ENCODE measurements at regions not wholly inside any gene's neighbourhood (a gene's known extent, or its start where the extent isn't known, plus 50 kb on each side); places are given as distances from the start of the nearest gene placed in this dataset.
A peak's percentile ranks its signal among the peaks of the same experiment; 100 is the strongest.

DNA sequence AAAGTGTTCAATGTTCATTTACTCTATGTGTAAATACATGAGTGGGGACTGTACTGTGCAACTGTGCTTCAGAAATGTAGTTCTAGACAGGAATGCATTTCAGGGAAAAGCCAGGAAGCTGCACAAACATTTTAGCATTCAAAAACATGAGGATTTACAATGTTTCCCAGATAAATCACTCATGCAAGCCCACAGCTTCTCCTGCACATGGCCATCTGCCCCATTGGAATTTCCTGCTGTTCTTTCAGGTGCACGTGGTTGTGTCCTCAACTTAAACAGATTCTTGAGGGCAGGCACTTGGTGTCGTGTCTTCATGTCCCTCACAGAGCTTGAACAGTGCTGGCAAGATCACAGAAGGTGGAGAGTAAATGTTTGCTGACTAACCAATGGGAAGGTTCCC, 101.5 kb downstream of the UNC5CL start:
- DNase-seq = no peak

DNA sequence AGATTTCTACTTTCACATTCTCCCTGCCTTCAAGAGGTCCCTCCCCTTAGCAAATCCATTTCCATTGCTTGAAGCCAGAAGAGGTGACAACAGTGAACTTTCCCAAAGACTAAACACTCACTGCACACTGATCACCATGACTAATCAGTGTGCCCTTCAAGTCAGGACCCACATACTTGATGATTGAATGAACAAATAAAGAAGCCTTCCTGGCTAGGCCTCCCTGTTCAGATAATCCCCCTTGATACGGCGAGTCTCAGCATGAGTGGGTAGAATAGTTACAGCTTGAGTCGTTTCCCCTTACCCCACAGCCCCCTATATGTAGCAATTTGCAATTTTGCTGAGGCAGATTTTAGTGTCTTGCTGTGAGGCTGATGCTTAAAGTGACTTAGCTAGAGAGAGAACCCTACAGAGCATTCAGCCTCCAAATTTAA, 102.2 kb downstream of the UNC5CL start:
- DNase-seq = no peak

DNA sequence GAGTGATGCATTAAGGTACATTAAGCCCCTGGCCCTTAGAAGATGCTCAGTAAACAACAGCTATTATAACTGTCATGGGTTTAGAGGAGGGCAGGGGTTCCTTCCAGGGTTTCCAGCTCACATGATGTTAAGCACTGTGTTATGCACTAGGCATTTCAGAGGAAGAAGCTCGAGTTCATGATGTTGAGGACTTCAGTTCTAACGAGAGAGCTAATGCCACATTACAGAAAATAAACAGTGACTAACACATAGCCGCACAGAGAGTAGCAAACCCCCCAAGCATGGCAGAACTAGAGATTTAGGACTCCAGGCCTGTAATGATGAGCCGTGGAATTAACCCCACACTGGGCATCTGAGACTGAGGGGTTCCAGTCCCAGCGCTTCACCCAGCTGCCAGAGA, 105.2 kb downstream of the UNC5CL start:
- DNase-seq = no peak

DNA sequence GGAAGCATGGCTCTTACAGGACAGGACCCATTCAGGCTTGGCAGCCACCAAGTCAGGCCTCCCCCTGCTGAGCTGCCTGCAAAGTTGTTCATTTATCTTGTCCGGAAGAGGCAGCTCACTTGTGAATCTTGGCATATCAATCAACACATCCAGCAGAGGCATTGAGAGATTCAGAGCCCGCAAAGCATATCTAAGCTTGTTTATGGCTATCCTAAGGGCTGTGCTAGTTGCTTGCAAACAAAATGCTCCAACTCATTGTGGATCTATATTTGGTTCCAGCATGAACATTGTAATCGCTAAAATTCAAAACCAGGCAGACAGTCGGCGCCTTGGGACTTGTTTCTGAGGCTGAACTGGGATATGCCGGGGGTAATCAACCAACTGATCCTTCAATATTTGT, 106.1 kb downstream of the UNC5CL start:
- no peak for DNase-seq

- DNase-seq = no peak
Measured at GRCh38 chr6:40932366-40932765, 106.7 kb downstream of the UNC5CL start.

DNA sequence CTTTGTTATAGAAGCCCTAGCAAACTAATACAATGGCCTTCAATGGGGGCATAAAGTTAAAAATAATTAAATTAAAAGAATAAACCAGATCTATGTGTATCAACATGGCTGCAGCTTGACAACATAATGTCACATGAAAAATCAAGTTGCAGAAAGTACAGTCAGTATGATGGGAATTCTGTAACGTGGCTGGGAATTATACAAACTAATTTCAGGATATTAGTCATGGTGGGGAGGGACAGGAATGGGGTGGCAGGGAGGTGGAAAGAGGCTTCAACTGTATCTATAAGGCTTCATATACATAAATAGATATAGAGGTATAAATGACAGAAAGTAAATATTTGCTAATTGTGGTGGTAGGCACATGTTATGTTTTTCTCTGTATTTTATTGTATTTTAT, 107.1 kb downstream of the UNC5CL start:
- DNase-seq = no peak

DNA sequence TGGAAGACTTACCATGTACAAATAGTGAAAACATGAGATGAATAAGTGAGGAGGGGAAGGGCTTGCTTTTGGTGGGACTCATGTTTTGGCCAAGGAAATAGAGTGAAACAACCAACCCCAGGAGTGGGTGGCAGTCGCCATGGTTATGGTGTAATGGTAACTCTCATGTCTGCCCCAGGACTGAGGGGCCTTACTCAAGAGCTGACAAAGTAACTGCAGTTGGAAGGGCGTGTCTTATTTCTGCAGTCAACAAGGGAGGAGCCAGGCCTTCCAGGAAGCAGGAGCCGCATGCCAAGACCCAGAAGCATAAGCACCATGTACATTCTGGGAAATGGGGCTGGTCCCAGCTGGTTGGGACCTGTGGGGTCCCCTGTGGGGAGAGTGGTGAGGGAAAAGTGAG, 108.5 kb downstream of the UNC5CL start:
- DNase-seq = peak; percentile 60

DNA sequence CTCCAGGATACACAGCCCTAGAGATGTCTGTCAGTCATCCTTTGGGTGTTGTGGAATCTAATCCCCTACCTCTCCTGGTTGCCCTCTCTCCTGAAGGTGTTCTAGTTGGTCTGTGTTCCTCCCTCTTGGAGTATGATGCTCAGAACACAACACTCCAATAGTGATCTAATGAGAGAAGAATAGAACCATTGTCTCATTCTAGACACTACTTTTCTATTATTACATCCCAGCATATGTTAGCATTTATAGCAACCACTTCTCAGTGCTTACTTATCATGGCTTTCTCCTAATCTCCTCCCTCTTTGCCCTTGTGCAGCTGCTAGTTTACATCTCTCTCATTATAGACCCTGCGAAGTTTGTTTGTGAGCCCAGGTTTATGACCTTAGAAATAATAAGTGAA, 109.0 kb downstream of the UNC5CL start:
- DNase-seq = no peak

GRCh38 chr6:40929176-40929575, 109.8 kb downstream of the UNC5CL start:
- DNase-seq = no peak

GRCh38 chr6:40928763-40929162, 110.3 kb downstream of the UNC5CL start:
- DNase-seq = no peak

- DNase-seq = no peak
Measured at GRCh38 chr6:40928307-40928706, 110.7 kb downstream of the UNC5CL start.

DNA sequence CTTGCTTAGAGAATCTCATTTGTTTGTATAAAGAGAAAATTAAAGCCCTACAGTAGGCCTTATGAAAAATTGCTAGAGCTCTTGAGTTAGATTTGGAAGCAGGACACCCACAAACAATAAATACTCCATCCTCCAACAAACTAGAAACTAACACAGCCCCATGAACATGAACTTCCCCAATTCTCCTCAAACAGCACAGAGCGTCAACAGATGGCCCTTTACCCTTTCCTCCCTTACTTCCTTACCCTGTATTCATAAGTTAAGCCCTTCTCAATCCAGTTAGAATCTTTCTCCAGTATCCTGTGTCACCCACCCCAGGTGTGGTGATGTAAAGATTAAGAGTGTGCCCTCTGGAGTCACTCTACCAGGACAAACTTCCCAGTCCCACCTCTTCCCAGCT, 113.7 kb downstream of the UNC5CL start:
- DNase-seq = no peak

DNA sequence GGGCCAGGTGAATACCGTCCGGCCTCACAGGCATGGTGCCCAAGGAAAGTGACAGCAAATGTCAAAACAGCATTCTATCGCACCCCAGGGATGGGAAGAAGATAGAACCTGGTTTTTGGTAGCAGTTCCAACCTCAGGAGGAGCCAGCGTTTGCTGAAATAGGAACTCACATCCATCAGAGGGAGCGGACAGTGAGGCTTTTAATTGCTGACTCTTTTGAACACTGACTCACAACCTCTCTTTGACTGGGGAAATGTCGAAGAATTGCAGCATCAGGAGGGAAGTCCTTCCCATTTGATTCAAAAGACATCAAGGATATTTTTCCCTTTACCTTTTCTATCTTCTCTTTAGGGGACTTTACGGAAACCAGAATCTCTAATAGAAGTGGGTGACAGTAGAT, 114.2 kb downstream of the UNC5CL start:
- no peak for DNase-seq

- no peak for DNase-seq
Measured at GRCh38 chr6:40923880-40924279, 115.1 kb downstream of the UNC5CL start.

DNA sequence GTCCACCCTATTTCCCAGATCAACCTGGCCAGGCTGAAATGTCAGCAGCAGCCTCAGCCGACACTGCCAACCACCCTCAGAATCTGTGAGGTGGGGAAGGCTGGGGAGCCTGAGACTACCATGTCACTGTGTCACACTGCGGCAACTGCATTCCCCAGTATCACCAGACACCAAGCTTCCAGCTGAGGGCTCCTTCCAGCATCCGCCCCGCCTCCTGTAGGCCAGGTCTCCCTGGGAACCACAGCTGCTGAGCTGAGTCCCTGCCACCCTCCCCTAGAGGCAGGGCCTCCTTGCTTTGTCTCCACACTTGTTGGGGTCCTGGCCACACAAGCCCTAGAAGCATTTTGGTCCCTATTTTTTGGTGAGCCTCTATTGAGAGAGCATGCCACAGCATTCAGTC, 115.7 kb downstream of the UNC5CL start:
- no peak for DNase-seq

- no peak for DNase-seq
Measured at GRCh38 chr6:40922281-40922680, 116.7 kb downstream of the UNC5CL start.

DNA sequence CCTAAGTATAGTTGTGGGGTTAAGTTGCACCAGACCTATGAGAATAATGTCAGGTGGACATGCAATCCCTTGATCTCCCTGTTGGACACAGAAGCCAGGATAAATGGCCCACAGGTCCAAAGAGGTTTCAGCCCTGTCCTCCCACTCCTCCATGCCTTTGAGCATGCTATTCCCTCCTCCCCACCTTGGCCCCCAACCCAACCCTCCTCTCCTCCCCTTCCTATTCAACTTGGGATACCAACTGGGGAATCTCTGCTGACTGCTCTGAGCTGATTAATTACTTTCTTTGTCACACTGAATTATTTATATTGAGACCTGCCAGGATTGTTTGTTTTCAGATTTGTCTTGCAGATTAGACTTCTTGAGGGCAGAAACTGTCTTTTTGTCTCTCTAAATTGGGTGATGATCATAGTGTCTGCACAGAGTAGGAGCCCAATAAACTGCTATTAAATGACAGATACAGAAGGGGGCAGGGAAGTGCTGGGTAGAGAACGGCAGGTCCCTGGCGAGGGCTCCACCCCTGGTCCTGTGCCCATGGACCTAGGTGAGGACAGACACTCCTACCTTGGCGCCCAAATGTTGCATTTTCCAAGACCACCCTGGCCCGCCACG, 120.9 kb downstream of the UNC5CL start:
- DNase-seq = no peak

DNA sequence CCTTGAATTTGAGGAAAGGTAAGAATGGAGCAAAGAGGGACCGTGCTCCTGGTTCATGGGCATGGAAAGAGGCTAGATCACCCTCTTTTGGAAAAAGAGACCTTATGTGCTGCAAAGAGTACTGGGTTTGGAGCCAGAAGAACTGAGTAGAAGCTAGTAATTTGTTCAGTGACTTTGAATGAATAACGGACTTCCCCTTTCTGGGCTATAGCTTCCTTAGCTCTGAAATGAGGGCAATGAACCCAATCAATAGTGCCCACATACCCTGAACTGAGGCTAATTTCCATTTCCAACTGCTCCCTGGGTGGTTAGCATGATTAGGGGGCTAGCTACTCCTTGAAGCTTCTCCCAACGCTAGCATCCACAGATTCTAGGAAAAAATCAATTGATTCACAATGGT, 121.4 kb downstream of the UNC5CL start:
- no peak for DNase-seq

DNA sequence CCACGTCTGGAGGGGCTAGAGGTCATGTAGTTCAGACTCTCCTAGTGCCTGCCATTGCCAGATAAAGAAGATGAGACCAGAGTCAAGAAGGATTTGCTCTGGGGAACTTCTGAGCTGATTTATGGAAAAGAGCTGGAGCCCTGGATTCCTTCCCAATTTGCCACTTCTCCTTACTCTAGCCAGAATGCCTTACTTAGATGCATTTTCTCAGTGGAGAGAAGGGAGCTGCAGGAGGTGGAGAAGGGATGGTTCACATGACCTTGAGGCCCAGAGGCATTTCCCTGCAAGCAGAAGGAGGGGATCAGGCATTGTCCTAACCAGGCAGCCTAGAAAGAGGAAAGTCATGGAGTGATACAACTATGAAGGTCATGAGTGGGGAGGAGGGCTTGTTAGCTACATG, 122.2 kb downstream of the UNC5CL start:
- DNase-seq = no peak

DNA sequence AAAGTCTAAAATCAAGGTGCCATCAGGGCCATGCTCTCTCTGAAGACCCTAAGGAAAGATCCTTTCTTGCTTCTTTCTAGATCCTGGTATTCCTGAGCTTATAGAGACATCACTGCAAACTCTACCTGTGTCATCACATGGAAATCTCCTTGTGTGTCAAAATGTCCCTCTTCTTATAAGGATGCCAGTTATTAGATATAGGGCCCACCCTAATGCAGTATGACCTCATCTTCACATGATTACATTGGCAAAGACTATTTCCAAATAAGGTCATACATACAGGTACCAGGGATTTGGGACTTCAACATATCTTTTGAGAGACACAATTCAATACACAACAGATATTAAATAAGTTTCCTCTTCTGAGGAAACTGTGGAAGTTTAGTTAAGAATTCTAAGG, 123.9 kb downstream of the UNC5CL start:
- DNase-seq = no peak

DNA sequence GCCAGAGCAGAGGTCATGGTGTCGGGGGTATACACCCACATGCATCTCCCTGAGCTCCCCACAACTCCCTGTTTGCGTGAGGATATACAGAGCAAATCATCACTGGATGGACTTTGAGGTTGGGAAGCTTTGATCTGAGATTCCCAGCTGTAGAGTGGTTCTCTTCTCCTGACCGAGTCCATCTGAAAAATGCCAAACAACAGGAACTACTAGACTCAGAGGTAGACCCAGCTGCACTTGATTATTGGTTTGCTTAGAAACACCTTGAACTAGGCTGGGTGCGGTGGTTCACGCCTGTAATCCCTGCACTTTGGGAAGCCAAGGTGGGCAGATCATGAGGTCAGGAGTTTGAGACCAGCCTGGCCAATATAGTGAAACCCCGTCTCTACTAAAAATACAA, 125.0 kb downstream of the UNC5CL start:
- no peak for DNase-seq

GRCh38 chr6:40912158-40912946, 126.7 kb downstream of the UNC5CL start:
- DNase-seq = peak; percentile 80

GRCh38 chr6:40910260-40910893, 128.6 kb downstream of the UNC5CL start:
- DNase-seq = no peak

DNA sequence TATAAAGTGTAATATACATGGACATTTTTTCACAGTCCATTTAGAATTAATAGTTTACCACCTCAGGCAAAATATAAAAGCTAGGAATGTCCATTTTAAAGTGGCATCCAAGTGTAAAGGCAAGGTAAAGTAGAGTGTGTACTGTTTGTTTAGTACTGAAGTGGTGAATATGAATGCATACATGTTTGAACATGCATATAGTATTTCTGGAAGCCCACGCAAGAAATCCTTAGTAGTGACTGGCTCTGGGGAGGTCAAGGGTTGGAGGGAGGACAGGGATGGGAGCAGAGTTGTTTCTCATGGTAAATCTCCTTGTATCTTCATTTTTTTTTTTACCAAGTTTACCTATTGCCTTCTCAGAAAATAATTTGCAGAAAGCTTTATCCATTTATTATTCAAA, 129.2 kb downstream of the UNC5CL start:
- no peak for DNase-seq
